Esophagus mucosa (tissue), 1 donor: ENCODE measurements at regions not wholly inside any gene's neighbourhood (a gene's known extent, or its start where the extent isn't known, plus 50 kb on each side); places are given as distances from the start of the nearest gene placed in this dataset.

ENCODE experiments used
- ATAC-seq: fragments of 200-7000 bp; cut with Tn5 transposase; one replicate; pipeline ENCODE4 v1.9.1; 2020
- donor health status: DM: yes; HTN: yes; CAD: no.

DNA sequence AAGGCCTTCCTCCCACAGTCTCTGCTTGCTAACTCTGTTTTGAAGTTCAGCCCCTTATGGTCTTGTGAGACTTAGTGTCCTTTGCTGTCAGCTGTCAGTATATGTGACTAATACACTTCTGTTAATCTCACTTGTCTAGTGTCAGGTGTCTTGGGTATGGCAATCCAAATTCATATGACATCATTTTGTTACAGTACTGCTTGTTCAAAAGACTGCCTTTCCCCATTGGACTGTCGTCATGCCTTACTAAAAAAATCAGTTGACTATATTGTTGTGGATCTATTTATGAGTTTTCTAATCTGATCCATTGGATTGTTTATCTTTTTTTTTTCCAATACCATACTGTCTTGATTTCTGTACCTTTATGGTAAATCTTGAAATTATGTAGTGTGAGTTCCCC lies 611.4 kb upstream of the HS6ST1 start:
- no peak for ATAC-seq

DNA sequence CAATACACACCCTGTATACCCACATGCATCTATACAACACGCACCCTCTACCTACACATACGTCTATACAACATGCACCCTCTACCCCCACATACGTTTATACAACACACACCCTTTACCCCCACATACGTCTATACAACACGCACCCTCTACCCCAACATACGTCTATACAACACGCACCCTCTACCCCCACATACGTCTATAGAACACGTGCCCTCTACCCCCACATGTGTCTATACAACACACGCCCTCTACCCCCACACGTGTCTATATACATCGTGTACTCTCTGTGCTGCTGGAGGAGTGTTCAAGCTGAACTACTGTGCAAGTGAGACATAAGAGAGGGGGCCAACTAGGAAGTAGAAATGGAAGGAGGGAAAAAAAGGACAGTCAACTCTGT lies 621.7 kb upstream of the HS6ST1 start:
- no peak for ATAC-seq

GRCh38 chr2:128941751-128942150 lies 623.1 kb upstream of the HS6ST1 start:
- no peak for ATAC-seq

DNA sequence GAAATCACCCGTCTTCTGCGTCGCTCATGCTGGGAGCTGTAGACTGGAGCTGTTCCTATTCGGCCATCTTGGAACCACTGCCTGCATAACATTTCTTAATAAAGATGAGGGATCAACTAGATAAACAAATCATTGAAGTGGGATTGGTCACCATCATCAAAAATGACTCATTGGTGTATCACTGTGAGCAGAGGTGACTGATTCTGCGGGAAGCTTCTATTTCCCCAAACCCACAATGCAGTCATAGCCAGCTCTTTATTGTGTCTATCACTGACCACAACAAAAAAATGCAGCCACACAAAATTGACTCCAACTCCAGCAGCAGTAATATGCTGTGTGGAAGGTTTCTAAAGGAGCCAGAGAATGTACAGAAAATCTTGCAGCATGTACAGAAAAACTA lies 630.7 kb upstream of the HS6ST1 start:
- peak; percentile 39 for ATAC-seq

GRCh38 chr2:128950758-128951157 lies 632.1 kb upstream of the HS6ST1 start:
- ATAC-seq: no peak

- ATAC-seq: no peak
Observed at GRCh38 chr2:128958241-128958640, 639.6 kb upstream of the HS6ST1 start.

DNA sequence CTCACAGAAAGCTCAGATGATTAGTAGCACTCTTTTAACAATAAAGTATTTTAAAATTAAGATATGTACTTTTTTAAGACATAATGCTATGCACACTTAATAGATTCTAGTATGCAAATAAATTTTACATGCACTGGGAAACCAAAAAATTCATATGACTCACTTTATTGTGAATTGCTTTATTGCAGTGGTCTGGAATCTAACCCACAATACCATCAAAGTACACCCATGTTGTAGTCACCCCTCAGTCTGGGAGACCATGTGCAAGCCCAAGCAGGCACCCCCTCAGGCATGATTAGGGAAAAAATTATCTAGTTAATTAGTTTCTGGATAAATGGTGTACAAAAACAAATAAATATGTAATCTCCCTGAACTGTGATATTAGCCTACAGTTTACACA lies 649.0 kb upstream of the HS6ST1 start:
- no peak for ATAC-seq

GRCh38 chr2:128969374-128969773 lies 650.7 kb upstream of the HS6ST1 start:
- ATAC-seq: no peak

DNA sequence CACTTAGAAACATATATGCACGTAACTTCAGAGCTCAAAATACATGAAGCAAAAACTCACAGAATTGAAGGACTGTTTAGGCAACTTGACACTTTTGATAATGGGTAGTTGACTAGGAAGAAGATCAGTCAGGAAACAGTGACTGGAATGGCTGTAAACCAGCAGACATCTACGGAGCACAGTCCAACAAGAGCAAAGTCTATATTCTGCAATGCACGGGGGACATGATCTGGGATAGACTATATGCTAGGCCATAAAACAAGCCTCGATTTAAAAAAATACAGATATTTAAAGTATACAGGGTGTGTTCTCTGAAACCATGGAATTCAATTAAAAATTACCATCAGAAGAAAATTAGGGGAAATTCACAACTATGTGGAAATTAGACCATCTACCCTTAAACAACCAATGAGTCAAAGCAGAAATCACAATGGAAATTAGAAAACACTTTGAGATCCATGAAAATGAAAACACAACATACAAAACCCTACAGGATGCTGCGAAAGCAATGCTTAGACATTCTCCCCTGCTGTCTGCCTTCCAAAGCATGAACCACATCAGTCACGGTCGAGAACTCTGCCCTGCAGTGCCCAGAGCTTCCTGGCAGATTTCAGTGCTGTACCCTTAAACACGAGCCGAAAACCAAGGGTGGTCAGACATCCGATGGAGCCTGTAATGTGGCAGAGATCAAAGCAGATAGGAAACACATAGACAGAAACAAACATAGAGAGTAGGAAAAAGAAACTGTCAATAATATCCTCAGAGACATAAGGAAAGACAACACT lies 651.9 kb upstream of the HS6ST1 start:
- no peak for ATAC-seq

- ATAC-seq: no peak
Observed at GRCh38 chr2:128973566-128973965, 654.9 kb upstream of the HS6ST1 start.

DNA sequence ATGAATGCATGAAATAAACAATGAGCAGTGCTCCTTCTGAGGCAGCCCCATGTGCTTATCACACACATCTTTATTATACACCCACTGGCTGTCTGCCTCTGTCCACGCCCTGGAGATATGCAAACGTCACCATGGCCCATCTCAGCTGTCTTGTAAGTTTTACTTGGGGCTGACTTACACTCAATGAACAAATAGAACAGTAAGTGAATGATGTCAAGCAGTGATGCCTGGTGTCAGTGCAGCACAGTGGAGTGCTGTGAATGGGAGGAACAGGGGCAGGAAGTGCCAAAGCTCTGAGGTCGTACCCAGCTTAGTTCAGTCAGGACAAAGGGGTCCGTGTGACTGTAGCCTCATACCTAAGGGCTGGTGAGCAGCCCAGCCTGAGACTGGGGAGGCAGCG lies 659.5 kb upstream of the HS6ST1 start:
- ATAC-seq: no peak

DNA sequence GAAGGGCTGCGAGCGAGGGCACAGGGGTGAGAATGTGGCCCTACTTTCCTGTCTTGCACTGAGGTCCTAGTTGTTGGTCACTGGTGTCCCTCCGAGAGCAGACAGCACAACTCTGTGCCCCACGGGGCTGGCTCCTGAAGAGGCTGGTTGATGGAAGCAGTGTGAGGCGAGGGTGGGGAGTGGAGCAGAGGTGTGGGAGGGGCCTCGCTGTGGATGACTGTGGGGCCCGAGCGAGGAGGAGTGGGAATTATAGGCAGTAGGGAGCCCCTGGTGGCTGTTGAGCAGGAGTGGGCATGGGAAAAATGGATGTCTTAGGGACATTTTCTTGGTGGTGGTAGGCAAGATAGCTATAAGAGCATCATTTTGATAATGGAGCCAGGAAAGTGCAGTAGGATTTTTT lies 660.5 kb upstream of the HS6ST1 start:
- ATAC-seq: no peak

GRCh38 chr2:128980475-128980874 lies 661.8 kb upstream of the HS6ST1 start:
- ATAC-seq: no peak

- no peak for ATAC-seq
Observed at GRCh38 chr2:128981353-128981752, 662.7 kb upstream of the HS6ST1 start.

GRCh38 chr2:128982001-128982400 lies 663.3 kb upstream of the HS6ST1 start:
- no peak for ATAC-seq

DNA sequence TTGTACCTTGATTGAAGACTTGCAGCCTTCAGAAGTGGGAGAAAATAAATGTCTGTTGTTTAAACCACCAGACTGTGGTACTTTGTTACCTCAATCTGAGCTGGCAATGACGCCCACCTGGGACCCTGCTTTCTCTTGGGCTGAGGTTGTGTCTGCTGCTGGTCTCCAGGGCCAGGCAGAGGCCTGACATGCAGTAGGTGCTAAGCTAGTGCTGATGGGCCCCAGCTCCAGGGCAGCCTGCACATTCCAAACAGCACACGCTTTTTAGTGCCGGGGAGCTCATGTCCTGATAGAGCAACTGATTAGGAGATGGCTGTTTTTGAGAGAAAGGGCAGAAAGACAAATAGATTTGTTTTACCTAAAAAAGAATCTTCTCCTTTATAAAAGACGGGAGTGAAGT lies 664.0 kb upstream of the HS6ST1 start:
- no peak for ATAC-seq

DNA sequence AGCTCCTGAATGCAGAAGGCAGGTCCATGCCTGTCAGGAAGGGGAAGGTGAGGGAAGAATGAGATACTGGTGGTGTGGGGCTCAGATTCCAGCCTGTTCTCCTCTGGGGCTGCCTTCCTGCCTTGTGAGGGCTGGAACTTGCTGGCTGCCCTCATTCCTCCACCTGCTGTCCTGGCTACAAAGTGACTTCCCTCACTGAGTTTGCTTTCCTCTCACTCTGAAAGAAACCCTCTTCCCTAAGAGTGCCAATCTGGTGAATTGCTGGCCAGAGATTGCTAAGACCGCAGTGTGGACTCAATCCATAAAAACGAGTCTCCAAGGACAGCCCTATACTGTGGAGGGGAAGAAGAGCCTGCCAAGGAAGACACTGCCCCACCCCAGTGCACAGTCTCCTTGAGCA lies 664.4 kb upstream of the HS6ST1 start:
- no peak for ATAC-seq

- ATAC-seq: no peak
Observed at GRCh38 chr2:128984081-128984480, 665.4 kb upstream of the HS6ST1 start.

DNA sequence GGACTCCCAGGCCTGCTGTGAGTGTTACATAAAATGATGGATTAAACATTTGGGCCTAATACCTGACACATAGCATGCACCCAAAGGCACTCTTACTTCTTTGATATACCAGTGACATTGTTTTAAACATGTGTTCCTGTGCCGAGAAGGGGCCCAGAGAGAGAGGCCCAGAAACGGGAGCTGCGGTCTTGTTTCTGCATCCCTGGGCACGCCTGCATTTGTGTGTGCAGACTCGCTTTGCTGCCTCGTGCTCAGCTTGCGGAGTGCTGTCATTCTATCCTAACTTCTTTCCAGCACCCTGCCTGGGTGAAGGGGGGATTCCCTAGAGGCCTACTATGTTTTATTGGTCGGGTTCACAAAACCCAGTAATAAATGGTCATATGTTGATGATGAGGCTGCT lies 666.2 kb upstream of the HS6ST1 start:
- ATAC-seq: no peak

GRCh38 chr2:128986026-128986715 lies 667.5 kb upstream of the HS6ST1 start:
- ATAC-seq: peak; percentile 82

- ATAC-seq: peak; percentile 83
Observed at GRCh38 chr2:128986867-128987268, 668.2 kb upstream of the HS6ST1 start.

DNA sequence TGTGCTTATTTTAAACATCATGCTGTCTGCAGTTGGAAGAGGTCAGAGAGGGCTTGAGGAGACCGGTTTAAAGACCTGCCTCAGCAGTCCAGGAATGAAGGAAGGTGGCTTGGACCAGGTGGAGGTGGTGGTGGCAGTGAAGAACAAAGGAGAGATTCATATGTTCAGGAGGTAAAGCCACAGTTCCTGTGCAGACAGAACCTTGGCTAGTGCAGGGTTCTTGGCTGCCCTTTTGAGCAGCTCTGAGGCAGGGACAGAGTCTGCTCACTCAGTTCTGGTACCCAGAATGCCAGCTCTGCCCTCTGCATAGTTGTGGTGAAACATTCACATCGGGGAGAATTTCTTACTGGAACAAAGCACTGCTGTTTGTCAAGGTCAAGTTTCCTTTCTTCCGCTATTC lies 669.7 kb upstream of the HS6ST1 start:
- no peak for ATAC-seq

- no peak for ATAC-seq
Observed at GRCh38 chr2:128988967-128989366, 670.3 kb upstream of the HS6ST1 start.

GRCh38 chr2:128995086-128995485 lies 676.4 kb upstream of the HS6ST1 start:
- ATAC-seq: no peak

GRCh38 chr2:128996078-128996477 lies 677.4 kb upstream of the HS6ST1 start:
- no peak for ATAC-seq
